Type B pancreatic cell (in vitro differentiated cells): ENCODE measurements at regions not wholly inside any gene's neighbourhood (a gene's known extent, or its start where the extent isn't known, plus 50 kb on each side); places are given as distances from the start of the nearest gene placed in this dataset.
"Not testable (repeated sequence)": the region's sequence is repeated elsewhere in the genome, so short reads cannot be mapped to it uniquely, and the experiment has no call there.

Source experiments
- DNase-seq: peaks from one replicate; pipeline ENCODE4 v3.0.0; 2021; ENCODE audit warnings: mixed read lengths; ENCODE audit not compliant: unreplicated experiment; ENCODE audit errors: extremely low spot score
- H3K27ac Mint-ChIP-seq: 2 replicates; pipeline ENCODE4 v1.8.0; 2021; ENCODE audit warnings: mild to moderate bottlenecking, mixed read lengths
- H3K27me3 Mint-ChIP-seq: 2 replicates; pipeline ENCODE4 v1.8.0; 2021; ENCODE audit warnings: mixed read lengths
- H3K36me3 Mint-ChIP-seq: 2 replicates; pipeline ENCODE4 v1.8.0; 2021; ENCODE audit warnings: mixed read lengths
- H3K4me1 Mint-ChIP-seq: one replicate; pipeline ENCODE4 v1.8.0; 2021; ENCODE audit warnings: mixed read lengths; ENCODE audit not compliant: unreplicated experiment
- H3K4me3 Mint-ChIP-seq: 2 replicates; pipeline ENCODE4 v1.8.0; 2021; ENCODE audit warnings: mild to moderate bottlenecking, mixed read lengths
- H3K9me3 Mint-ChIP-seq: 2 replicates; pipeline ENCODE4 v1.8.0; 2021; ENCODE audit warnings: mixed read lengths
- TF ChIP-seq, protein P1 (sequence below): fragments of 200-600 bp; sonication (generic); conservative IDR thresholded peaks from 2 replicates; pipeline ENCODE4 v1.5.0; 2021; ENCODE audit warnings: antibody characterized with exemption, mild to moderate bottlenecking

DNA sequence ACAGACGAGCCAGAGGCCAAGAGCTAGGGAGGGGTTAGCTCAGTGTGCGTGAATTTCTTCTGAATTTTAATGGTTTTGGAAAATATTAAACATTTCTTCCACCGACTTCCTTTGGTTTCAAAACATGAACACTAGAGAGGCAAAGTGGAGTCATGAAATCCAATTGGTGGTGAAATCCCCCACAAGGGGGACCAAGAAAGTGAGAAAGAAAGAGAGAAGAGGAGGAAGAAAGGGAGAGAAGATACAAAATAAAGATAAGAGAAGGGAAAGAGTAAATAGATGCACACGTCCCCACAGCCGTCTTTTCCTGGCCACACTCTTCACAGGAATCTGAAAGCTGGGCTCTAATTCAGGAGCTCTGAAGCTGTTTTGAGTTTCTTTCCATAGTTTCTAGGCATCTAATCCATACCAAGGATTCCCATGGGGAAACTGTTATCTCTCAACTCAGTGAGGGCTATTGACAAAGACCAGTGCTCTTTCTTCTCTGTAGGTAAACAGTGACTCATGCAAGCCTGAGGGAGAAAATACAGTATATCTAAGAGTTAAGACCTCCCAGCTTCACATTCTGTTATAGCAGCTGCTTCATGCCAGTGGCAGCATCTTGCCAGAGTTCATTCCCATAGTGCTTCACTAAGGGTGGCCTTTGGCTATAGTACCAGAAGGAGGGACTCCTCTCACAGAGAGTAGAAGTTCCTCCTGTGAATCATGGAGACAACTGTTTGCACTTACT, 115.8 kb upstream of the LIFR start:
- H3K4me1 Mint-ChIP-seq = peaks cover 6% of the 10 kb centered on the region
- H3K36me3 Mint-ChIP-seq = no peaks in the 10 kb centered on the region
- DNase-seq = no peak
- H3K4me3 Mint-ChIP-seq = no peak overlapping the region
- H3K27me3 Mint-ChIP-seq = no peaks in the 10 kb centered on the region
- TF ChIP-seq, protein P1, sequence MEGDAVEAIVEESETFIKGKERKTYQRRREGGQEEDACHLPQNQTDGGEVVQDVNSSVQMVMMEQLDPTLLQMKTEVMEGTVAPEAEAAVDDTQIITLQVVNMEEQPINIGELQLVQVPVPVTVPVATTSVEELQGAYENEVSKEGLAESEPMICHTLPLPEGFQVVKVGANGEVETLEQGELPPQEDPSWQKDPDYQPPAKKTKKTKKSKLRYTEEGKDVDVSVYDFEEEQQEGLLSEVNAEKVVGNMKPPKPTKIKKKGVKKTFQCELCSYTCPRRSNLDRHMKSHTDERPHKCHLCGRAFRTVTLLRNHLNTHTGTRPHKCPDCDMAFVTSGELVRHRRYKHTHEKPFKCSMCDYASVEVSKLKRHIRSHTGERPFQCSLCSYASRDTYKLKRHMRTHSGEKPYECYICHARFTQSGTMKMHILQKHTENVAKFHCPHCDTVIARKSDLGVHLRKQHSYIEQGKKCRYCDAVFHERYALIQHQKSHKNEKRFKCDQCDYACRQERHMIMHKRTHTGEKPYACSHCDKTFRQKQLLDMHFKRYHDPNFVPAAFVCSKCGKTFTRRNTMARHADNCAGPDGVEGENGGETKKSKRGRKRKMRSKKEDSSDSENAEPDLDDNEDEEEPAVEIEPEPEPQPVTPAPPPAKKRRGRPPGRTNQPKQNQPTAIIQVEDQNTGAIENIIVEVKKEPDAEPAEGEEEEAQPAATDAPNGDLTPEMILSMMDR = no peak
- no peak overlapping the region for H3K27ac Mint-ChIP-seq
- no peaks in the 10 kb centered on the region for H3K9me3 Mint-ChIP-seq

GRCh38 chr5:38673671-38674071, 117.2 kb upstream of the LIFR start:
- TF ChIP-seq, protein P1 = no peak
- Mint-ChIP-seq H3K9me3 (no peaks in the 10 kb centered on the region), H3K27me3 (no peaks in the 10 kb centered on the region), H3K27ac (no peak overlapping the region), H3K36me3 (no peaks in the 10 kb centered on the region), H3K4me1 (peaks cover 6% of the 10 kb centered on the region), H3K4me3 (no peak overlapping the region)
- no peak for DNase-seq

DNA sequence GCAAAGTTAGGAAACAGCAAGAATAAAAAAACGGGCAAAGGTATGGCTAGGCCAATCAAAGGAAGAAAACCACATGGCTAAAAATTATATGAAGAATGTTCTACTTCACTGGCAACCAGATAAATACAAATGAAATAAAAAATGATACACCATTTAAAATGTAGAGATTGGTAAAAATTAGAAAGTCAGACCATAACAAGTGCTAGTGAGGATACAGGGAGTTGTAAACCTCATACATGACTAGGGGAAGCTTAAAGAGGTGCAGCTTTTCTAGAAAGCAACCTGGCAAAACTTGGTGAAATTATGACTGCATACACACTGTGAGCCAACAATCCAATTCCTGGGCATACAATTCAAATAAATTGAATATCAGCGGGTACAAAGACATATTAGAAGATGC, 119.0 kb upstream of the LIFR start:
- H3K9me3 Mint-ChIP-seq = no peaks in the 10 kb centered on the region
- no peak for DNase-seq
- TF ChIP-seq, protein P1 = no peak
- no peaks in the 10 kb centered on the region for H3K36me3 Mint-ChIP-seq
- H3K27me3 Mint-ChIP-seq = no peaks in the 10 kb centered on the region
- peaks cover 6% of the 10 kb centered on the region for H3K4me1 Mint-ChIP-seq
- no peak overlapping the region for H3K4me3 Mint-ChIP-seq
- no peak overlapping the region for H3K27ac Mint-ChIP-seq

- Mint-ChIP-seq H3K27ac (no peak overlapping the region), H3K4me3 (no peak overlapping the region), H3K36me3 (no peaks in the 10 kb centered on the region), H3K27me3 (no peaks in the 10 kb centered on the region), H3K9me3 (no peaks in the 10 kb centered on the region), H3K4me1 (peaks cover 3% of the 10 kb centered on the region)
- DNase-seq = no peak
- TF ChIP-seq, protein P1 = no peak
Measured at GRCh38 chr5:38677636-38678035, 121.2 kb upstream of the LIFR start.

- Mint-ChIP-seq H3K27ac (no peak overlapping the region), H3K36me3 (no peaks in the 10 kb centered on the region), H3K9me3 (no peaks in the 10 kb centered on the region), H3K27me3 (no peaks in the 10 kb centered on the region), H3K4me3 (no peak overlapping the region), H3K4me1 (no peaks in the 10 kb centered on the region)
- TF ChIP-seq, protein P1 = no peak
- DNase-seq = no peak
Measured at GRCh38 chr5:38678076-38678475, 121.6 kb upstream of the LIFR start.

DNA sequence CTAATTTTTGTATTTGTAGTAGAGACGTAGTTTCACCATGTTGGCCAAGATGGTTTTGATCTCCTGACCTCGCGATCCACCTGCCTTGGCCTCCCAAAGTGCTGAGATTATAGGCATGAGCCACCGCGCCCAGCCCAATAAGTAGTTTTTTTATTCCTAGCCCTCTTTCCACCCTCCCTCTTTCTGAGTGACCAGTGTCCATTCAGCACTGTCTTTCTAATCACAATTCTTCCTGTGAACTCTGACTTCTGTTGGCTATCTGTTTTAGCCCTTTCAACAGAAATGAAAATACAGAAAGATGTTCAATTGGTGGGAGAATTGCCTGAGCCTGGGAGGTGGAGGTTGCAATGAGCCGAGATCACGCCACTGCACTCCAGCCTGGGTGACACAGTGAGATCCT, 122.3 kb upstream of the LIFR start:
- H3K27me3 Mint-ChIP-seq, H3K4me3 Mint-ChIP-seq, H3K36me3 Mint-ChIP-seq, H3K4me1 Mint-ChIP-seq, H3K9me3 Mint-ChIP-seq, H3K27ac Mint-ChIP-seq, DNase-seq: not testable (repeated sequence)
